Right ventricle myocardium inferior (tissue), 1 donor: ENCODE measurements at regions not wholly inside any gene's neighbourhood (a gene's known extent, or its start where the extent isn't known, plus 50 kb on each side); places are given as distances from the start of the nearest gene placed in this dataset.
A peak's percentile ranks its signal among the peaks of the same experiment; 100 is the strongest.

Source experiments
- ATAC-seq: fragments of 200-7000 bp; cut with Tn5 transposase; one replicate; pipeline ENCODE4 v1.9.1; 2020; ENCODE audit warnings: mild to moderate bottlenecking, moderate library complexity
- DNase-seq: peaks from one replicate; pipeline ENCODE4 v3.0.0; 2021; ENCODE audit errors: missing footprints
- intact Hi-C: fragments of 100-400 bp; cut with DNase I; formaldehyde crosslinking; loops from one replicate; pipeline ENCODE4 v1.11.0; 2022
- donor health status: DM: no; HTN: yes; CAD: no; lungs with severe emphysema.

DNA sequence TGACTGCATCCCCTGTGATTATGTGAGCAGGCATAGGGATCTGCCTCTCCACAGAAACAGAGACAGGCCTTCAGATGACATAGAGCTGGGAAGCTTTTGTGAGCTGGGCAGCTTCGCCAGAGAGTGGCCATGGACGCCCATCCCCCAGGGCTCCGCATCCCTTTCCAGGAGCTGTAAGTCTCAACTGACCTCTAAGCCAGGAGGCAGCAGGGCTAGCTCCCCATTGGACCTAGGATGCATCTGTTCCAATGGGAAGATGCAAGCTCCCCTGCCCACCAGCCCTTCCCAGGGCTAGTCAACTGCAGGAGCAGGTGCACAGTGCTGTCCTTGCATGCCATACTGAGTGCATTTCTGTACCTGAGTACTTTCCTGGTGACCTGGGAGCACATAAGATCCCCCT, 663.6 kb downstream of the RNF144B start:
- intact Hi-C loops: no loop called here

DNA sequence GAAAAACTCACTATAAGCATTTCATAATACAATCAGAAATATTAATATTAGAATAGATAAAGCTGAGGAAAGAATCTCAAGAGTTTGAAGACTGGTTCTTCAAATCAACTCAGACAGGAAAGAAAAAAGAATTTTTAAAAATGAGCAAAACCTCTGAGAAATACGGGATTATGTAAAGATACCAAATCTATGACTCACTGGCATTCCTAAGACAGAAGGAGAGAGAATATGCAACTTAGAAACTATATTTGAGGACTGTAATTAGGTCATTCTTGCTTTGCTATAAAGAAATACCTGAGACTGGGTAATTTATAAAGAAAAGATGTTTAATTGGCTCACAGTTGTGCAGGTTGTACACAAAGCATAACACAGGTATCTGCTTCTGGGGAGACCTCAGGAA, 665.1 kb downstream of the RNF144B start:
- no peak for ATAC-seq
- intact Hi-C loops: no loop called here
- no peak for DNase-seq

More for the DNA sequence above, 663.6 kb downstream of the RNF144B start:
- no peak for DNase-seq
- ATAC-seq: no peak

DNA sequence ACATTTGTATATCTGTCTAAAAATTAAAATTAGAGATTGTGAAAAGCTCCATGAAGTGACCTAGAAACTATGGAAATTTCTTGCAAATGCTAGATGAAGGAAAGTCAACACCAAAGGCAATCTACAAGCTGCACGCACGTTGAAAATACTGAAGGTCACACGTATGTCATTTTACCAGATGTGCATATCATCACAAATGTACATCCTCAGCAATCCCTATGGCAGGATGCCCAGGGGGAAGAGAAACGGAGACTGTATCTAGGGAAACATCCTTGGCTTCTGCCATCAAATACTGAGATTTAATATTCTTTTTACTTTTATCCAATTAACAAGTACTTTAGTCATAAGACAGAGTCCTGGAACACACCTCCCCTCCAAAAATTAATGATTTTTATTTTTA, 672.0 kb downstream of the RNF144B start:
- intact Hi-C loops: no loop called here
- no peak for DNase-seq
- no peak for ATAC-seq

DNA sequence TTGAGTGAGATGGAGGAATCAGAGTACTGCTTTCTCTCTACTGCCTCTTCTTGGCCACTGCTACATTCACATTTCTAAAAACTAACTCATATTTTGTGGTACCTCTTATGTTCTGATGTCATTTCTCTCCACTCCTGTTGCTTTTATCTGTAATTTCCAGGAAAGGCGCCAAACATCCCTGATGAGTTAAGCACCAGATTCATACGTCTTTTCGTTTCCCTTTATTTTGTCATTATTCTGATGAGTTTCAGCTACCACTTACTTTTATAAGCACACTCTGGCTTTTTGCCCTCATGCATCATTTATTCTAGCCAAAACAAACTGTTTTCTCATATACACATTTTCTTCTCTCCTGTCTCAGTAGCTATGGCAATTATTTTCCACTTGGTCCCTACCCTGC, 680.0 kb downstream of the RNF144B start:
- intact Hi-C loops: no loop called here

DNA sequence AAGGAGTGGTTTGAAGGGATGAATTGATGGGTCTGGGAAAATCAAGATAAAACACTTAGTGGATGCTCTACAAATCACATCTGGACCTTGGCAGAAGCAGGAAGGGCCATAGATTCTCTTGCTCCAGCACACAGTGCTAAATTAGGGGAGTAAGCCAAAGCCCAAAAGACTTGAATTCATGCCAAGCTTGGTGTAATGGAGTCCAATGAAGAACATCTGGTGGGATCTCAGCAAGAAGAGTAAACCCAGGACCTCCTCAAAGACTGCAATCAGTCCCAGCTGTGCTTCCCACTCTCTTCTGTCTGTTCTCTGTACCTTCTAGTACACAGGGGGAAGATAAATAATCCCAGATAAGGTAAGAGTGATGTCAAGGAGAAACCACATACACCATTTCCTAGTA, 683.4 kb downstream of the RNF144B start:
- no peak for ATAC-seq
- no peak for DNase-seq
- intact Hi-C loops: no loop called here

More for the DNA sequence above, 680.0 kb downstream of the RNF144B start:
- DNase-seq (no peak), ATAC-seq (no peak)

GRCh38 chr6:19083801-19084200, 696.7 kb downstream of the RNF144B start:
- DNase-seq (no peak), ATAC-seq (no peak)
- intact Hi-C loops: no loop called here

GRCh38 chr6:19086480-19086879, 699.3 kb downstream of the RNF144B start:
- DNase-seq (no peak), ATAC-seq (no peak)
- intact Hi-C loops: no loop called here

GRCh38 chr6:19087296-19087695, 700.1 kb downstream of the RNF144B start:
- ATAC-seq (no peak), DNase-seq (no peak)
- intact Hi-C loops: no loop called here

DNA sequence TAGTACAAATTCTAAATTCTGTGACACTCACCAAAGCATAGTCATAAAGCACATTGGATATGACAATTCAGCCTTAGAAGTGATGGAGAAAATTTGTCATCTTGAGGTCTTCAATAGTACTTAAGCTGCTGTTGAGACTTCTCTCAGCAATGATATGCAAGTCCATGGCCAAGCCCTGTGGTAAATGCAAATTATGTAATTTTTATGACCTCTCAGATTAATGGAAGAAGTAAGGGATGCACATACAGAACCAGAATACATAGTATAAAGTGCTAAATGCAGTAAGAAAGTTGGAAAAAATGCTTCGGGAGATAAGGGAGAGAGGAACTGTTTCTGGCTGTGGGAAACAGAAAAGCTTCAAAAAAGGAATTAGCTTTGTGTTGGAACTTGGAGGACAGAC, 700.7 kb downstream of the RNF144B start:
- ATAC-seq (no peak), DNase-seq (no peak)
- intact Hi-C loops: no loop called here

DNA sequence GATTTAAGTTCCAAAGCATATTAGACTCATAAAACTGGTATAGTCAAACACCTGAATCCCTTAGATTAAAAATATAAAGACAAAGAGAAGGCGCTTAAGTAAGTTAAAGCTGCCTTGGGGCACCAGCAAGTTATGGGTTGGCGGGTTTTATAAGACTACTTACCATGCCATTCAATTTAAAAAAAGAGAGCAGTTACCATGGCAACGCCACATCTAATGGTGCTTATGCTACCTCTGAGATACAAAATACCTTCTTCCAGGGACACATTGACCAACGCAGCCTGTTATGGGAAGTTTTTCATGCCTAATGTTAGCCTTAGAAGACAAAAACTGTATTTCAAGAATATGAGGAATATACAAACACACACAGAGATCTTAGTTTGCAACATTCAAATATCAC, 713.6 kb downstream of the RNF144B start:
- intact Hi-C loops: no loop called here
- DNase-seq: no peak
- ATAC-seq: no peak

DNA sequence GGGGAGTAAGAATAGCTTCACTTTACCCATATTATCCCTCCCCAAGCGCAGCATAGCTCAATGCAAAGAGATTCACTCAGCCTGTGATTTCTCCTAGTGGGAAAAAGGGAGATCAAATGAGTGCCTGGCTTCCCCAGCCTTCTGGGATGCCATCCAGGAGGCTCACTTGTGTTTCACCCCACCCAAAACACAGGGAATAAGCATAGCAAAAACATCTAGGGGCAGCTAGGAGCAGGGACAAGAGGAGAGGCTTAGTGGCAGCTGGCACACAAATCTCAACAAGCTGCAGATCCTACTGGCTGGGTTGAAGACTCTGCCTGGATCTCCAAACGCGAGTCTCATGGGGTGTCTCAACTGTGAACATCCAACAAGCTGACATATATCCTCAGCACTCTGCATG, 715.8 kb downstream of the RNF144B start:
- DNase-seq (no peak), ATAC-seq (no peak)
- intact Hi-C loops: no loop called here

DNA sequence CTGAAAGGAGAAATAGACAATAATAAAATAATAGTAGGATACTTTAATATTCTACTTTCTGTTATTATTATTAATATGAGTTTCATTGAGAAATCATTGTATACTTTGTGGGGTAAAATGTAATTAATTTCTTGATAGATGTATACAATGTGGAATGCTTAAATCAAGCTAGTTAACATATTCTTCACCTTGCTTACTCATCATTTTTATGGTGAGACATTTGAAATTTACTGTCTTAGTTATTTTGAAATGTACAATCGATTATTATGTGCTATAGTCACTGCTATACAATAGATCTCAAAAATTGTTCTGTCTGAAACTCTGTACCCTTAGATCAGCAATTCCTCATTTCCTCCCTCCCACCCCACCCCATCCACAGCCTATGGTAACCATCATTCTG, 720.3 kb downstream of the RNF144B start:
- no peak for ATAC-seq

GRCh38 chr6:19121521-19121920, 715.6 kb upstream of the ID4 start:
- ATAC-seq (no peak), DNase-seq (no peak)
- intact Hi-C loops: no loop called here

More for the DNA sequence above, 720.3 kb downstream of the RNF144B start:
- DNase-seq: no peak
- intact Hi-C loops: no loop called here

- DNase-seq (no peak), ATAC-seq (no peak)
- intact Hi-C loops: no loop called here
Measured at GRCh38 chr6:19127081-19127480, 710.1 kb upstream of the ID4 start.

- DNase-seq (no peak), ATAC-seq (no peak)
- intact Hi-C loops: no loop called here
Measured at GRCh38 chr6:19128701-19129100, 708.5 kb upstream of the ID4 start.

GRCh38 chr6:19135706-19136105, 701.5 kb upstream of the ID4 start:
- DNase-seq (no peak), ATAC-seq (no peak)
- intact Hi-C loops: no loop called here

GRCh38 chr6:19137505-19137904, 699.7 kb upstream of the ID4 start:
- intact Hi-C loops: no loop called here
- no peak for ATAC-seq

GRCh38 chr6:19142275-19142674, 694.9 kb upstream of the ID4 start:
- no peak for DNase-seq
- ATAC-seq: no peak
- intact Hi-C loops: no loop called here

More at GRCh38 chr6:19137505-19137904, 699.7 kb upstream of the ID4 start:
- no peak for DNase-seq

DNA sequence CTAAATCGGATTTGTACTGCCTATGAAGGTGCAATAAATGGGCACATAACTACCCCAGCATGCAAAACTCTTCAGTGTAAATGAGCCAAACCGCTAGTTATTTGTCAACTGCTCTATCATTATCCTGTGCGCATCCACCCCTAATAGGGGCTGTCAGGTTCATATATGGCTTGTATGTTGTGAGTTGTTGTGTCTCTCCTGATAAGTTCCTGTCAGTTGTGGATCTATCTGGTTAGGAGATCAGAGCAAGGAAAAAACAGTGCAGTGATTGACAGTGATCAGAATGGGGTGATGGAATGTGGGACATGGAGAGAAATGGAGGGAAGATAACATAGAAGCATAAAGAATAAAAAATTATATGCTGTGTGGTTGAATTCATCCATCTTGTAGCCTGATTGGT, 686.9 kb upstream of the ID4 start:
- DNase-seq: no peak
- intact Hi-C loops: no loop called here

DNA sequence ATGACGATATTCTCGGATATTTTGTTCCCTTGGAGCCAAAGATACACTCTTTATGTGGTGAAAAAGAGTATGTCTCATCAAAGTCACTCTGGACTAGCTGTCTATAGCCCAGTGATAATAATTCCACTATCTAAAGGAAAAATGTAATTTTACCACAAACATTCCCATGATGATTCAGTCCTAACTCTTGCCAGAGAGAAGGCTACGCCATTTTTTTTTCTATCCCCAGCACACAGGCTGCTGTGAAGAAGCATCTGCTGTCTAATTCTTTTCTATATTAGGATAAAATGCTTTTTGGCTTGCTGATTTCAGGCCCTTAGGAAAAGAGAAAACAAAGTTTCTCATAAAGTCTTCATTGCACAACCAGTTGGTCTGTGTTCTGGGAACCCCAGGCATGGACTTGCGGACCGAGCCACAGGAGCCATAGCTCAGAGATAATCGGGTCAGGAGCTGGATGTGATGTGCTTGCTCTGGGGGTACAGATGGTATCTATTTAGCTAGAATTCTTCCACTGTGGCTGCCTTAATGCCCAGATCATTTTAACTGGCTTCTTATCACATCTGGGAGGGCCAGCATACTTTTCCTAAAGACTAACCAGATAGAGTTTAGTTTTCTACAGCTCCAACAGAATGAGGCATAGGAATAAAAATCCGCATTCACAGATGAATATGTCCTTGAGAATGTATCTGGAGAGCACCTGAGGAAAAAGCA, 683.7 kb upstream of the ID4 start:
- DNase-seq (peak; percentile 48), ATAC-seq (peak; percentile 71)
- intact Hi-C loops: no loop called here

More for the DNA sequence above, 686.9 kb upstream of the ID4 start:
- no peak for ATAC-seq

DNA sequence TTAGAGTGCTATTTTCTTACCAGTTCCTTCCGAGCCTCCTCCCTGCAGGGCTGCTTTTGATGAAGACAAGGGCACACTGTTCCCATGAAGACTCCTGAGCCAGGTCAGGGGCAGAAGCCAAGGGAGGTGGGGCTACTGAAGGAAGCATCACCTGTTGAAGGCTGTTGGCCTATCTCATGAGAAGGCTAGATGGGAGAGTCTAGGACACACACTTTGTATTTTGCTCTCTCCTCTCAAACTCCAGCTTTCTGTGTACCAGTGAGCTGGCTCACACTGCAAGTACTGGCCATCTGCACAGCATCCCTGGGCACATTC, 683.2 kb upstream of the ID4 start:
- ATAC-seq: no peak

More for the DNA sequence above, 683.2 kb upstream of the ID4 start:
- intact Hi-C loops: no loop called here
- no peak for DNase-seq
